K562 (cell line): ENCODE measurements at regions not wholly inside any gene's neighbourhood (a gene's known extent, or its start where the extent isn't known, plus 50 kb on each side); places are given as distances from the start of the nearest gene placed in this dataset.

Experiments
- BMI1 ChIP-seq: fragments of 150-350 bp; IDR thresholded peaks from 2 replicates; pipeline ENCODE4 v1.6.1; 2014; ENCODE audit warnings: low read length
- CBFA2T3 ChIP-seq: fragments of 450-650 bp; IDR thresholded peaks from 2 replicates; pipeline ENCODE4 v1.6.1; 2017
- E2F3 ChIP-seq: fragments of 250-450 bp; sonication (Bioruptor Pico); IDR thresholded peaks from 2 replicates; pipeline ENCODE4 v1.4.0; 2020; ENCODE audit warnings: mild to moderate bottlenecking
- FOXO4 ChIP-seq: fragments of 450-650 bp; formaldehyde crosslinking; IDR thresholded peaks from 2 replicates; pipeline ENCODE4 v1.4.0; 2020; ENCODE audit warnings: mild to moderate bottlenecking, moderate library complexity
- HDAC3 ChIP-seq: fragments of 450-650 bp; IDR thresholded peaks from 2 replicates; pipeline ENCODE4 v1.6.1; 2018; ENCODE audit warnings: borderline replicate concordance, mild to moderate bottlenecking, moderate library complexity; ENCODE audit not compliant: partially characterized antibody
- POLR2G ChIP-seq: fragments of 200-400 bp; formaldehyde crosslinking; IDR thresholded peaks from 2 replicates; pipeline ENCODE4 v1.6.1; 2017; ENCODE audit warnings: low read depth, mild to moderate bottlenecking, antibody characterized with exemption, low read length, moderate library complexity
- PRMT5 ChIP-seq: sonication (generic); formaldehyde crosslinking; IDR thresholded peaks from 2 replicates; pipeline ENCODE4 v1.5.0; 2020; ENCODE audit warnings: missing genetic modification reagents
- RAD21 ChIP-seq, 2 experiments: fragments of 250-450 bp in 1 of 2; fragments of 450-650 bp in 1 of 2; sonication (Bioruptor Pico) in 1 of 2; formaldehyde crosslinking in 1 of 2; IDR thresholded peaks in 1 of 2; conservative IDR thresholded peaks in 1 of 2; 2 replicates each; pipeline versions ENCODE4 v1.4.0 to v1.8.0; 2020 to 2022; ENCODE audit warnings: mild to moderate bottlenecking in 2 of 2, moderate library complexity in 1 of 2
- SOX6 ChIP-seq: fragments of 450-650 bp; IDR thresholded peaks from 2 replicates; pipeline ENCODE4 v1.6.1; 2014; ENCODE audit warnings: mild to moderate bottlenecking
- TOE1 ChIP-seq, 2 experiments: fragments of 450-650 bp in 1 of 2; sonication (generic) in 1 of 2; formaldehyde crosslinking in 1 of 2; IDR thresholded peaks; 2 replicates each; pipeline versions ENCODE4 v1.7.1 to v1.8.0; 2016 to 2022; ENCODE audit warnings: borderline replicate concordance in 2 of 2, mild to moderate bottlenecking in 2 of 2, antibody characterized with exemption in 1 of 2, inconsistent platforms in 1 of 2, low read depth in 1 of 2, missing genetic modification reagents in 1 of 2, moderate library complexity in 1 of 2
- ZNF140 ChIP-seq: fragments of 250-450 bp; sonication (Bioruptor Pico); IDR thresholded peaks from 2 replicates; pipeline ENCODE4 v1.8.0; 2021; ENCODE audit warnings: moderate library complexity, mild to moderate bottlenecking, inconsistent platforms
- ZNF263 ChIP-seq: sonication (generic); formaldehyde crosslinking; IDR thresholded peaks from 2 replicates; pipeline ENCODE4 v1.8.0; 2022; ENCODE audit warnings: mild to moderate bottlenecking, missing genetic modification reagents, borderline replicate concordance
- ZNF316 ChIP-seq: fragments of 450-650 bp; IDR thresholded peaks from 2 replicates; pipeline ENCODE4 v1.6.1; 2016
- ZNF644 ChIP-seq: fragments of 200-800 bp; sonication (Bioruptor generic); IDR thresholded peaks from 2 replicates; pipeline ENCODE4 v1.6.1; 2016; ENCODE audit warnings: low read depth, missing genetic modification characterization, missing compliant biosample characterization
- TF ChIP-seq, protein P1 (sequence below): fragments of 450-650 bp; IDR thresholded peaks from 2 replicates; pipeline ENCODE4 v1.6.1; 2014; ENCODE audit warnings: low read depth, mild to moderate bottlenecking, moderate library complexity, borderline replicate concordance
- TF ChIP-seq, protein P2 (sequence below), 2 experiments: IDR thresholded peaks; 2 replicates each; pipeline ENCODE4 v1.6.1; 2012; ENCODE audit warnings: improper control_type of control experiment in 2 of 2, low read depth in 2 of 2, low read length in 2 of 2, borderline replicate concordance in 1 of 2
- TF ChIP-seq, protein P3 (sequence below), 2 experiments: IDR thresholded peaks; 2 replicates each; pipeline ENCODE4 v1.6.1; 2011; ENCODE audit warnings: borderline replicate concordance in 1 of 2, control low read depth in 1 of 2, low read depth in 1 of 2, low read length in 1 of 2, mild to moderate bottlenecking in 1 of 2, mixed read lengths in 1 of 2, moderate library complexity in 1 of 2; ENCODE audit not compliant: insufficient read depth in 1 of 2, insufficient read length in 1 of 2, poor library complexity in 1 of 2, severe bottlenecking in 1 of 2; ENCODE audit errors: extremely low read depth in 1 of 2
- TF ChIP-seq, protein P4 (sequence below): sonication (generic); formaldehyde crosslinking; IDR thresholded peaks from 2 replicates; pipeline ENCODE4 v1.8.0; 2022; ENCODE audit warnings: mild to moderate bottlenecking, missing genetic modification reagents, borderline replicate concordance

- TF ChIP-seq POLR2G (no peak), ZNF316 (no peak), BMI1 (no peak), E2F3 (CRISPR knock-in tag) (peak; percentile 56; the same call in 1 of the 2 replicates), FOXO4 (CRISPR knock-in tag) (no peak), TOE1 (IDR thresholded peaks at IDR 0.05; ENCODE audit: borderline replicate concordance) (no peak), TOE1 (CRISPR knock-in tag; IDR thresholded peaks at IDR 0.05; ENCODE audit: borderline replicate concordance, low read depth) (no peak), ZNF263 (CRISPR knock-in tag) (no peak), CBFA2T3 (peak; percentile 27; the same call in 1 of the 2 replicates), HDAC3 (no peak), SOX6 (0 out of 2 replicates have a peak, but pooled peaks have one; percentile 18), RAD21 (CRISPR knock-in tag; conservative IDR thresholded peaks at IDR 0.05 in 1 of 2, IDR thresholded peaks at IDR 0.05 in 1 of 2) (peak in 1 of 2 experiments; percentile 12; a peak in 1 of 4 replicates), ZNF644 (tag) (no peak), ZNF140 (CRISPR knock-in tag) (no peak), PRMT5 (CRISPR knock-in tag) (no peak)
- TF ChIP-seq, protein P1, sequence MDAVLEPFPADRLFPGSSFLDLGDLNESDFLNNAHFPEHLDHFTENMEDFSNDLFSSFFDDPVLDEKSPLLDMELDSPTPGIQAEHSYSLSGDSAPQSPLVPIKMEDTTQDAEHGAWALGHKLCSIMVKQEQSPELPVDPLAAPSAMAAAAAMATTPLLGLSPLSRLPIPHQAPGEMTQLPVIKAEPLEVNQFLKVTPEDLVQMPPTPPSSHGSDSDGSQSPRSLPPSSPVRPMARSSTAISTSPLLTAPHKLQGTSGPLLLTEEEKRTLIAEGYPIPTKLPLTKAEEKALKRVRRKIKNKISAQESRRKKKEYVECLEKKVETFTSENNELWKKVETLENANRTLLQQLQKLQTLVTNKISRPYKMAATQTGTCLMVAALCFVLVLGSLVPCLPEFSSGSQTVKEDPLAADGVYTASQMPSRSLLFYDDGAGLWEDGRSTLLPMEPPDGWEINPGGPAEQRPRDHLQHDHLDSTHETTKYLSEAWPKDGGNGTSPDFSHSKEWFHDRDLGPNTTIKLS = no peak
- TF ChIP-seq, protein P2, sequence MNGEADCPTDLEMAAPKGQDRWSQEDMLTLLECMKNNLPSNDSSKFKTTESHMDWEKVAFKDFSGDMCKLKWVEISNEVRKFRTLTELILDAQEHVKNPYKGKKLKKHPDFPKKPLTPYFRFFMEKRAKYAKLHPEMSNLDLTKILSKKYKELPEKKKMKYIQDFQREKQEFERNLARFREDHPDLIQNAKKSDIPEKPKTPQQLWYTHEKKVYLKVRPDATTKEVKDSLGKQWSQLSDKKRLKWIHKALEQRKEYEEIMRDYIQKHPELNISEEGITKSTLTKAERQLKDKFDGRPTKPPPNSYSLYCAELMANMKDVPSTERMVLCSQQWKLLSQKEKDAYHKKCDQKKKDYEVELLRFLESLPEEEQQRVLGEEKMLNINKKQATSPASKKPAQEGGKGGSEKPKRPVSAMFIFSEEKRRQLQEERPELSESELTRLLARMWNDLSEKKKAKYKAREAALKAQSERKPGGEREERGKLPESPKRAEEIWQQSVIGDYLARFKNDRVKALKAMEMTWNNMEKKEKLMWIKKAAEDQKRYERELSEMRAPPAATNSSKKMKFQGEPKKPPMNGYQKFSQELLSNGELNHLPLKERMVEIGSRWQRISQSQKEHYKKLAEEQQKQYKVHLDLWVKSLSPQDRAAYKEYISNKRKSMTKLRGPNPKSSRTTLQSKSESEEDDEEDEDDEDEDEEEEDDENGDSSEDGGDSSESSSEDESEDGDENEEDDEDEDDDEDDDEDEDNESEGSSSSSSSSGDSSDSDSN (IDR thresholded peaks at IDR 0.05; ENCODE audit: borderline replicate concordance in 1 of 2, low read depth in 2 of 2, low read length in 2 of 2) = peak; percentile 55 to 62; a peak in 3 of 4 replicates
- TF ChIP-seq, protein P3, sequence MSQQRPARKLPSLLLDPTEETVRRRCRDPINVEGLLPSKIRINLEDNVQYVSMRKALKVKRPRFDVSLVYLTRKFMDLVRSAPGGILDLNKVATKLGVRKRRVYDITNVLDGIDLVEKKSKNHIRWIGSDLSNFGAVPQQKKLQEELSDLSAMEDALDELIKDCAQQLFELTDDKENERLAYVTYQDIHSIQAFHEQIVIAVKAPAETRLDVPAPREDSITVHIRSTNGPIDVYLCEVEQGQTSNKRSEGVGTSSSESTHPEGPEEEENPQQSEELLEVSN (IDR thresholded peaks at IDR 0.05; ENCODE audit: borderline replicate concordance in 1 of 2, extremely low read depth in 1 of 2, insufficient read depth in 1 of 2, insufficient read length in 1 of 2, low read depth in 1 of 2, low read length in 1 of 2, poor library complexity in 1 of 2, severe bottlenecking in 1 of 2) = peak; percentile 24 to 85
- TF ChIP-seq, protein P4, sequence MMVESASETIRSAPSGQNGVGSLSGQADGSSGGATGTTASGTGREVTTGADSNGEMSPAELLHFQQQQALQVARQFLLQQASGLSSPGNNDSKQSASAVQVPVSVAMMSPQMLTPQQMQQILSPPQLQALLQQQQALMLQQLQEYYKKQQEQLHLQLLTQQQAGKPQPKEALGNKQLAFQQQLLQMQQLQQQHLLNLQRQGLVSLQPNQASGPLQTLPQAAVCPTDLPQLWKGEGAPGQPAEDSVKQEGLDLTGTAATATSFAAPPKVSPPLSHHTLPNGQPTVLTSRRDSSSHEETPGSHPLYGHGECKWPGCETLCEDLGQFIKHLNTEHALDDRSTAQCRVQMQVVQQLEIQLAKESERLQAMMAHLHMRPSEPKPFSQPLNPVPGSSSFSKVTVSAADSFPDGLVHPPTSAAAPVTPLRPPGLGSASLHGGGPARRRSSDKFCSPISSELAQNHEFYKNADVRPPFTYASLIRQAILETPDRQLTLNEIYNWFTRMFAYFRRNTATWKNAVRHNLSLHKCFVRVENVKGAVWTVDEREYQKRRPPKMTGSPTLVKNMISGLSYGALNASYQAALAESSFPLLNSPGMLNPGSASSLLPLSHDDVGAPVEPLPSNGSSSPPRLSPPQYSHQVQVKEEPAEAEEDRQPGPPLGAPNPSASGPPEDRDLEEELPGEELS (CRISPR knock-in tag) = no peak
Observed at GRCh38 chr12:124509676-124510300, 57.6 kb downstream of the NCOR2 start (continued).
